H1 (cell line): ENCODE measurements at regions not wholly inside any gene's neighbourhood (a gene's known extent, or its start where the extent isn't known, plus 50 kb on each side); places are given as distances from the start of the nearest gene placed in this dataset.

Experiments used
- CTCF ChIA-PET: fragments of 300-600 bp; sonication (Branson Sonifier 250); formaldehyde crosslinking; loops from one replicate; lab custom pipeline; 2021; ENCODE audit not compliant: partially characterized antibody; lab: Charles Lee
- POLR2A ChIA-PET: fragments of 300-600 bp; sonication (Branson Sonifier 250); formaldehyde crosslinking; loops from one replicate; lab custom pipeline; 2021; ENCODE audit warnings: inconsistent platforms; ENCODE audit not compliant: partially characterized antibody; lab: Charles Lee
- DNase-seq, 2 experiments: peaks; one replicate each; pipeline versions ENCODE4 v3.0.0 to v3.0.0-alpha.2; 2010 to 2022; ENCODE audit warnings: low spot score in 2 of 2, low read depth in 1 of 2, mixed read lengths in 1 of 2
- FAIRE-seq: peaks from 2 replicates; lab custom pipeline; 2011; peaks lifted over from hg19 to GRCh38; lab: Jason Lieb, UNC
- H2AFZ ChIP-seq: 2 replicates; pipeline ENCODE4 v1.8.1; 2012; ENCODE audit warnings: low read length, inconsistent platforms
- H2AK5ac ChIP-seq: 2 replicates; pipeline ENCODE4 v1.6.1; 2013; ENCODE audit warnings: low read depth, low read length
- H2BK120ac ChIP-seq: replicated peaks from 2 replicates; pipeline ENCODE3; 2013; ENCODE audit warnings: low read depth, low read length, inconsistent platforms
- H2BK12ac ChIP-seq: 2 replicates; pipeline ENCODE4 v1.6.1; 2013; ENCODE audit warnings: low read depth, low read length
- H2BK15ac ChIP-seq: 2 replicates; pipeline ENCODE4 v1.6.1; 2013; ENCODE audit warnings: low read length
- H2BK20ac ChIP-seq: 2 replicates; pipeline ENCODE4 v1.6.1; 2013; ENCODE audit warnings: low read length
- H2BK5ac ChIP-seq: 2 replicates; pipeline ENCODE4 v1.6.1; 2013; ENCODE audit warnings: low read depth, low read length
- H3K14ac ChIP-seq: 2 replicates; pipeline ENCODE4 v1.6.1; 2013; ENCODE audit warnings: inconsistent platforms; ENCODE audit not compliant: insufficient read length
- H3K18ac ChIP-seq: 2 replicates; pipeline ENCODE4 v1.6.1; 2013; ENCODE audit warnings: low read length; ENCODE audit errors: extremely low read depth
- H3K23ac ChIP-seq: 2 replicates; pipeline ENCODE4 v1.6.1; 2013; ENCODE audit warnings: inconsistent platforms; ENCODE audit not compliant: insufficient read length
- H3K23me2 ChIP-seq: 2 replicates; pipeline ENCODE4 v1.6.1; 2013; ENCODE audit warnings: low read depth, low read length
- H3K27ac ChIP-seq: 2 replicates; pipeline ENCODE4 v1.6.1; 2011; ENCODE audit warnings: low read depth, low read length, inconsistent platforms
- H3K27me3 ChIP-seq, 4 experiments: replicated peaks in 1 of 4; 1 replicate in 1 of 4; 2 replicates in 3 of 4; pipeline versions ENCODE4 v1.6.1 to v1.8.1; 2011 to 2013; ENCODE audit warnings: low read length in 3 of 4, mild to moderate bottlenecking in 3 of 4, inconsistent platforms in 2 of 4, mixed read lengths in 2 of 4, moderate library complexity in 1 of 4; ENCODE audit not compliant: control insufficient read depth in 3 of 4, insufficient read depth in 3 of 4; ENCODE audit errors: extremely low read depth in 1 of 4
- H3K36me3 ChIP-seq, 4 experiments: 2 replicates each; pipeline versions ENCODE4 v1.6.1 to v1.8.1; 2011 to 2013; ENCODE audit warnings: mild to moderate bottlenecking in 4 of 4, low read length in 3 of 4, moderate library complexity in 2 of 4, control low read depth in 1 of 4, inconsistent platforms in 1 of 4; ENCODE audit not compliant: insufficient read depth in 4 of 4, control insufficient read depth in 2 of 4
- H3K4ac ChIP-seq: replicated peaks from 2 replicates; pipeline ENCODE3; 2013; ENCODE audit warnings: low read length, low read depth, mixed read lengths, inconsistent platforms; ENCODE audit not compliant: insufficient read length
- H3K4me1 ChIP-seq, 4 experiments: replicated peaks in 1 of 4; 1 replicate in 1 of 4; 2 replicates in 3 of 4; pipeline versions ENCODE4 v1.6.1 to v1.8.1; 2011 to 2013; ENCODE audit warnings: low read length in 3 of 4, inconsistent platforms in 2 of 4, mixed read lengths in 1 of 4; ENCODE audit not compliant: insufficient read depth in 4 of 4, control insufficient read depth in 3 of 4
- H3K4me2 ChIP-seq, 2 experiments: 2 replicates each; pipeline versions ENCODE4 v1.6.1 to v1.8.1; 2011 to 2013; ENCODE audit warnings: low read depth in 2 of 2, low read length in 2 of 2, control low read depth in 1 of 2, inconsistent platforms in 1 of 2, mild to moderate bottlenecking in 1 of 2; ENCODE audit not compliant: insufficient read depth in 1 of 2
- H3K4me3 ChIP-seq, 4 experiments: fragments of 200-600, 300-600 bp in 1 of 4; sonication (generic), shearing (Covaris generic), sonication (Bioruptor Twin) in 1 of 4; 2 replicates each; pipeline versions ENCODE4 v1.5.1 to v1.8.1; 2011 to 2016; ENCODE audit warnings: low read length in 4 of 4, low read depth in 3 of 4, control low read depth in 2 of 4, inconsistent platforms in 2 of 4, mild to moderate bottlenecking in 2 of 4, mixed read lengths in 1 of 4, moderate library complexity in 1 of 4; ENCODE audit not compliant: insufficient read depth in 2 of 4; ENCODE audit errors: extremely low read depth in 1 of 4
- H3K56ac ChIP-seq: replicated peaks from 2 replicates; pipeline ENCODE3; 2013; ENCODE audit warnings: low read depth, mild to moderate bottlenecking, mixed read lengths, low read length, inconsistent platforms; ENCODE audit not compliant: insufficient read length
- H3K79me1 ChIP-seq: 2 replicates; pipeline ENCODE4 v1.6.1; 2013; ENCODE audit warnings: low read depth, low read length, control low read depth
- H3K79me2 ChIP-seq, 2 experiments: 2 replicates each; pipeline versions ENCODE4 v1.6.1 to v1.8.1; 2012 to 2013; ENCODE audit warnings: low read length in 2 of 2, mild to moderate bottlenecking in 2 of 2, inconsistent platforms in 1 of 2; ENCODE audit not compliant: insufficient read depth in 2 of 2, control insufficient read depth in 1 of 2
- H3K9ac ChIP-seq, 4 experiments: replicated peaks in 1 of 4; 1 replicate in 1 of 4; 2 replicates in 3 of 4; pipeline versions ENCODE4 v1.6.1 to v1.8.1; 2011 to 2013; ENCODE audit warnings: low read depth in 3 of 4, low read length in 3 of 4, control low read depth in 2 of 4, mild to moderate bottlenecking in 2 of 4, moderate library complexity in 2 of 4, inconsistent platforms in 1 of 4; ENCODE audit errors: extremely low read depth in 1 of 4
- H3K9me3 ChIP-seq, 2 experiments: 2 replicates each; pipeline versions ENCODE4 v1.6.1 to v1.8.1; 2012 to 2013; ENCODE audit warnings: mild to moderate bottlenecking in 2 of 2, moderate library complexity in 2 of 2, control low read depth in 1 of 2, inconsistent platforms in 1 of 2, low read depth in 1 of 2, low read length in 1 of 2, mixed read lengths in 1 of 2; ENCODE audit not compliant: insufficient read depth in 2 of 2
- H4K20me1 ChIP-seq, 2 experiments: replicated peaks in 1 of 2; 2 replicates each; pipeline versions ENCODE3 to v1.8.1; 2011 to 2013; ENCODE audit warnings: inconsistent platforms in 2 of 2, low read length in 2 of 2, mild to moderate bottlenecking in 1 of 2; ENCODE audit not compliant: insufficient read depth in 2 of 2, control insufficient read depth in 1 of 2
- H4K5ac ChIP-seq: 2 replicates; pipeline ENCODE4 v1.6.1; 2013; ENCODE audit warnings: low read length, low read depth, mixed read lengths, inconsistent platforms; ENCODE audit not compliant: insufficient read length
- H4K8ac ChIP-seq: 2 replicates; pipeline ENCODE4 v1.8.0; 2013; ENCODE audit warnings: mild to moderate bottlenecking, moderate library complexity, low read length, inconsistent platforms; ENCODE audit not compliant: insufficient read depth; ENCODE audit errors: extremely low read depth
- H4K91ac ChIP-seq: replicated peaks from 2 replicates; pipeline ENCODE3; 2013; ENCODE audit warnings: low read length, mixed read lengths, inconsistent platforms; ENCODE audit not compliant: insufficient read length
- BACH1 ChIP-seq: IDR thresholded peaks from 2 replicates; pipeline ENCODE4 v1.6.1; 2012; ENCODE audit warnings: low read length, improper control_type of control experiment
- E2F6 ChIP-seq: IDR thresholded peaks from 2 replicates; pipeline ENCODE4 v1.6.1; 2012; ENCODE audit warnings: inconsistent platforms
- MAFK ChIP-seq: IDR thresholded peaks from 2 replicates; pipeline ENCODE4 v1.6.1; 2012; ENCODE audit warnings: low read depth, mild to moderate bottlenecking, improper control_type of control experiment, low read length
- TAF7 ChIP-seq: optimal IDR thresholded peaks from 2 replicates; pipeline ENCODE3; 2011; ENCODE audit warnings: low read depth, mild to moderate bottlenecking, inconsistent platforms, low read length, moderate library complexity, borderline replicate concordance
- TCF12 ChIP-seq: IDR thresholded peaks from 2 replicates; pipeline ENCODE4 v1.6.1; 2011; ENCODE audit warnings: low read depth, mild to moderate bottlenecking, low read length
- WGBS, 2 experiments: shearing (Covaris generic) in 1 of 2; methylation state at CpG; one replicate each; pipeline versions ENCODE4 v1.1.6 to v1.1.7; 2013 to 2015; ENCODE audit warnings: low lambda C conversion rate in 2 of 2, mixed read lengths in 2 of 2, inconsistent platforms in 1 of 2, low coverage in 1 of 2, missing lambda C conversion rate in 1 of 2; ENCODE audit not compliant: insufficient replicate concordance in 2 of 2, insufficient coverage in 1 of 2, insufficient read length in 1 of 2; ENCODE audit errors: extremely low coverage in 1 of 2, missing lambda C conversion rate in 1 of 2; 5-methylcytosine and 5-hydroxymethylcytosine counted together

- Histone ChIP-seq H3K18ac (no peak overlapping the region), H4K8ac (no peak overlapping the region), H2BK12ac (no peak overlapping the region), H3K79me2 (no peaks in the 10 kb centered on the region), H3K79me1 (no peaks in the 10 kb centered on the region), H2BK5ac (no peak overlapping the region), H4K5ac (no peak overlapping the region), H3K9ac (no peak overlapping the region), H3K36me3 (no peaks in the 10 kb centered on the region), H3K56ac (no peak overlapping the region), H4K20me1 (no peaks in the 10 kb centered on the region), H2BK120ac (no peak overlapping the region), H2AFZ (no peak overlapping the region), H3K23ac (no peak overlapping the region), H4K91ac (no peak overlapping the region), H3K27ac (no peak overlapping the region), H3K4ac (no peak overlapping the region), H3K27me3 (no peaks in the 10 kb centered on the region), H3K4me3 (no peak overlapping the region), H2AK5ac (no peak overlapping the region), H3K9me3 (no peaks in the 10 kb centered on the region), H3K23me2 (no peaks in the 10 kb centered on the region), H2BK20ac (no peak overlapping the region), H3K4me2 (no peak overlapping the region), H2BK15ac (no peak overlapping the region), H3K14ac (no peak overlapping the region), H3K4me1 (peaks cover 0 to 4% (median 0%) of the 10 kb centered on the region in 4 experiments; a peak in 1 of 7 replicates)
- no peak for FAIRE-seq
- no peak for DNase-seq
- WGBS, 2 experiments: 87% methylated on average over 7 of the region's 9 CpGs; no CpG with 5 or more reads in 1 of the 2 experiments
- ChIA-PET POLR2A (no interaction called here), CTCF (interaction anchor here (1.1 kb wide), 1 partner anchor 19 kb away, joined by 3 read pairs; no protein-coding TSS in a partner anchor)
- TF ChIP-seq E2F6 (no peak), BACH1 (no peak), MAFK (no peak), TCF12 (no peak), TAF7 (no peak)
Measured at GRCh38 chr10:110433740-110434139, 64.0 kb upstream of the DUSP5 start.
